CD4-positive, alpha-beta T cell treated with Interleukin-6 for 4 hours (primary cell): ENCODE measurements at regions not wholly inside any gene's neighbourhood (a gene's known extent, or its start where the extent isn't known, plus 50 kb on each side); places are given as distances from the start of the nearest gene placed in this dataset.

Source experiments
- DNase-seq: peaks from one replicate; pipeline ENCODE4 v3.0.0-alpha.2; 2020; ENCODE audit warnings: mixed read lengths

DNA sequence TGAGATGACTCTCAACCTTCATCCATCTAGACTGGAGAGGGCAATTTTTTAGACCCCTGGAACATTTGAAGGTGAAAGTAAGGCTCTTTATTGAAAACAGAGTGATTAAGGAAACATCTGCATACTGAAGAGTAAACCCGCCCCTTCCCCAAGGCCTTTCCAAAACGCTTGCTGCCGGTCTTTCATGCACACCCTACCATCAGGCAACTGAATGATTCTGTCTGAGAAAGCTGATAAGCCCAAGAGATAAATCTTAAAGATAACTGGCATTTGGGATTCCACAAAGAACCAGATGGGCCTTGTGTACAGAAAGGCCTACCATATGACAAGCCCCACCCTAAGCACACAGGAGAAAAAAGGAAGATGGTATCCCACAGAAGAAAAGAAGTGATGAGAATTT, 54.4 kb upstream of the PIK3R1 start:
- no peak for DNase-seq

DNA sequence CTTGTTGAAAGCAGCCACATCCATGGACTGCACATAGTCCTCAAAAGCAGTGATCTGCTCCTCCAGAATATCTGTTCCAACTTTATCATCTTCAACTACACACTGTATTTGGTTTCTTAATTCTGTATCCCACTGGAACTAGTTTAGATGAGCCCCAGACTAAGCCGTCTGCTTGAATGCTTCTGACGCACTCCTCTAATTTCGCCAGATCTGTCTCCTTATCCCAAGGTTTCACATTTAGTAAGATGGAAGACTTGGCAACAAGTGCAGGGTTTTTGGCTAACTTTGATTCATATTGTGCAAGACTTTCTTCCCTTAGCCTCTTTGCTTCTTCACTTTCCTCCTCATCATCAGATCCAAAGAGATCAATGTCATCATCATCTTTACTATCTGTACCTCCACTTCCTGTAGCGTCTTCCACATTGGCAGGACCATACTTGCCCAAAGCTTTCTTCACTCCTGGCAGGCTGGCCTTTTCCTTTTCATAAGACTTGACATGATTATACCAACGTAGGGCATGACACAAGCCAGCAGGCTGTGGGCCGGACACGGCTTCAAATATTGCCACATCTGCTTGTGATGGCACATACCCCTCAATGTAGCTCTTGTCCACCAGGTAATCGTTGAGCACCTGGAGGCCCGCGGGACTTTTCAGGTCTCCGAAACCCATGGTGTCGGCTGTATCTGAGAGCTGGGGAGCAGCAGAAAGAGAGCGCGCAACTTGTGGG, 56.2 kb upstream of the PIK3R1 start:
- DNase-seq, result no peak

DNA sequence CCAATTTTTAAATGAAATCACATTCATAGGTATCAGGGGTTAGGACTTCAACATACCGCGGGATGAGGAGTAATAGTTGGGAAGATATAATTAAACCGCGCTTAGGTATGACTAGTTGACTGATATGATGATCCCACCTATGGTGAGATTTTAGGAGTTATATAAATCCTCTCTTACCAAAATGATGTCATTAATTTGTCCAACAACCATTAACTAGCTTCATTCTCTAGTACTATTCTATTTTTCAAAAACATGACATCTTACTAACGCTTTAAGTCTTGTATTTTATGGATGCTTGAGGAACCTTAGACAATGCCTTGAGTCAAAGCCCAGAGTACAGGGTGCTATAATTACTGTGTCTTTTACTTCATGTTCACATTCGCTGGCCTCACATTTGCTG, 59.6 kb upstream of the PIK3R1 start:
- DNase-seq, result no peak

DNA sequence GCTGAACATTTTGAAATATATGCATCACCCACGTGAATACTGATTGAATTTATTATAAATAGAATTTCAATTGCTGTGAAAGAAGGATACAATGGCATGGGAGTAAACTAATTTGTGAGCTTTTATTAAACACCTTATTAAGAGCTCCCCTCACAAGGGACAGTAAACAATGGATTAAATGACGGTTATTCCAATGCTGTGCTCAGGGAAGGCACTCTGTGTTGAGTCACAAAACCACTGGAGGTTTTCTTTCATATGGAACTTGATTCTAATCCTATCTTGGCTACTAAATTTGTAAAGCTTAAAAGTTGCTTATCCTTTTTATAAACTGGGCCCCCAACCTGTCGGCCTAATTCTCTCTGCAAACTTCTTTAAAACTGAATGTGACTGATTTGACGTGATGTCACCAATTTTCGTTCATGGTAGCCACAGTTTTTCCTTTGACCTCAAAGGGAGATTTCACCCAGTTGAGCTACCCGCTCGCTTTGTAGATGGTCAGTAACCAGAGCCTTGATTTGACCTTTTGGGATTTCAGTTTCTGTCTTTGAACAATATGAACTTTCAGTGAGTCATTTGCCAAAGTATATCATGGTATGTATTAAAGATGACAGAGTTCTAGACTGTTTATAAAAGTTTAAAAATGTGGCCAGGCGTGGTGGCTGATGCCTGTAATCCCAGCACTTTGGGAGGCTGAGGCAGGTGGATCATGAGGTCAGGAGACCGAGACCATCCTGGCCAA, 61.3 kb upstream of the PIK3R1 start:
- no peak for DNase-seq

DNA sequence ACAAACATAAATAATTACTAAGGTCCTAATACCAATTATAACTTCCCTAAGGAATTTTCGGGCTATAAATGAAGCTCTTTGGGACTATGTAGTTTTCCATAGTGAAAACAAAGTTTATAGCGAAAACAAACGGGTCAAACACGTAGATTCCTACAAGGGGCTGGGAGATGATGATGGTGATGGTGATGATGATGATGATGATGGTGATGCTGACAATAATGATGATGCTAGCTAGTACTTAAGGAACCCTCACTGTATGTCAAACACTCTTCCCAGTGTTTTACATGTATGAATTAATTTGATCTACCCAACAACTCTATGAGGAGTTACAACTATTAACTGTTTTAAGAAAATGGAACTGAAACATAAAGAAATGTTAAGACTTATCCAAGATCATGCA, 63.7 kb upstream of the PIK3R1 start:
- no peak for DNase-seq

DNA sequence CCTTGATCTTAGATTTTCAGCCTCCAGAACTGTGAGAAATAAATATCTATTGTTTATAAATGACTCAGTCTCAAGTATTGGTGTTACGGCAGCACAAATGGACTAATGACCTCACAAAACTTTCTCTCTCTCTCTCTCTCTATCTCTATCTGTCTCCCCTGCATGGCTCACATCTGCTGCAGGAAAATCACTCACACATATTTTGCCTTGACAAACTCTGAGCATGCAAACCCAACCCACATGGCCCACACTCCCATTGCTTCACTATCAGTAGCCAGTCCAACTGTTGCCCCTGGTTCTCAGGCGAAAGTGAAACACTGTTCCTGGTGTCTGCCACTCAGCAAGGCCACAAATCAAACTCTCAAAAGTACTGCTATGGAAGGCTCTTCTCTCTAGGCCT, 66.4 kb upstream of the PIK3R1 start:
- DNase-seq, result no peak

DNA sequence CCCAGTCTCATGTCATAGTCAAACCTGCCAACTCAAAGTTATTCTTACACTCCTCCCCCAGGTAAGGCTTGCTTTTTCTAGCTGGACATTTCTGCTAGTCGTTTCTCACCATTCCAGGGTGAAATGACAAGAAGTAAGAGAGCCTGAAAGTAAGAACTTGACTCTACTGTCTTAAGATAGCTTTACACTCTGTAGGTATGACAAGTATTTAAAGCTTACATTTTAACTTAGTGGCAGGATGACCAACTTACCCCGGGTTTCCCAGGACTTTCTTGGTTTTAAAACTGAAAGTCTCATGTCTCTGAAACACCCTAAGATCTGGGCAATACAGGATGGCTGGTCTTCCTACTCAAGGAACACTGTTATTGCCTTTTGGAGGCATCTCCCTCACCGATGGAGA, 67.5 kb upstream of the PIK3R1 start:
- DNase-seq, result no peak

DNA sequence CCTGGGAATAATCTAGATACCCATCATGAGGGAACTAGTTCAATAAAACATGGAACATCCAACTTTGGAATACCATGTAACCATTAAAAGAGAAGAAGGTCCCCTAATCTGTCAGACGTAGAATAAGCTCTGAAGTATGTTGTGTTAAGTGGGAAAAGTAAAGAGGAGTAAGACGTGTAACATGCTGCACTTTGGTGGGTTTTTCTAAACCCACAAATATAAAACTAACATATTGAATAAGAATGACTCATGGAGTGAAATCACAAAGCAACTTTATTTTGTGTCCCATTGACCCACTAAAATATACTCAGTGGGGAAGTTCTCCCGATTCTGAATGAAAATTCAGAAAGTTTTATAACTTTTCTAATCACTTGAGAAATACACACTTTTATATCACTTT, 67.9 kb upstream of the PIK3R1 start:
- DNase-seq, result no peak

DNA sequence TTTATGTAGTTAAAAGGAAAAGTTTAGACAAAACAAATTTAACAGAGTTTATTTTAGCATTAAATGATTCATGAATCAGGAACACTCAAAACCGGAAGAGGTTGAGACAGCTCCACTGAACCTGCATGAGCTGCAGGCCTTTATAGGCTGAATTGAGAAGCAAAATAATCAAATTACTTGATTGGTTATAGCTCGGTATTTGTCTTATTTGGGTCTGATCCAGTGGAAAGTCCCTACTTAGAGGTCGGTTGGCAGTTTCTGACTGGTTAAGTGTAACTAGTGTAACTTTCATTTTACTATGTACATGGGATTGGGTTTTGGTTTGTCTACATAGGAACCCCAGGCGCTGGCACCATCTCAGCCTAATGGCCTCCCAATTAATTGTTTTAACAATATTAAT, 74.1 kb upstream of the PIK3R1 start:
- peak; percentile 4 for DNase-seq

DNA sequence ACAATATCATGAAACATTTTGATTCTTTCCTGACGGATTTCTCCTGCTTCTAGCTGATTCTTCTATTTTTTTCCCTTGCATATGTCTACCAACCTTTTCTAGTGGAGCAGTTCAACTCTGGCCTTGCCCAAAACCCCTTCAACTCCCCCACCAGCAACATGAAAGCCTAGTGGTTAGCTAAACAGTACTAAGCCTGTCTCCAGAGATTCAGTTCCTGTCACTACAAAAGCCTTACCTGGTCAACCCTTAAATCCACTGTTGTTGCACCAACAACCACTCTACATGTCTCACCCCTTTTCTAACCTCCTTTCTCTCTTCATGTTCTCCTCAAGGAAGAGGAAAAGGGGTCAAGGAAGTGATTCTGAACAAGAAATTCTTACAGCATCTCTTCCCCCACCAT, 74.8 kb upstream of the PIK3R1 start:
- DNase-seq, result no peak

DNA sequence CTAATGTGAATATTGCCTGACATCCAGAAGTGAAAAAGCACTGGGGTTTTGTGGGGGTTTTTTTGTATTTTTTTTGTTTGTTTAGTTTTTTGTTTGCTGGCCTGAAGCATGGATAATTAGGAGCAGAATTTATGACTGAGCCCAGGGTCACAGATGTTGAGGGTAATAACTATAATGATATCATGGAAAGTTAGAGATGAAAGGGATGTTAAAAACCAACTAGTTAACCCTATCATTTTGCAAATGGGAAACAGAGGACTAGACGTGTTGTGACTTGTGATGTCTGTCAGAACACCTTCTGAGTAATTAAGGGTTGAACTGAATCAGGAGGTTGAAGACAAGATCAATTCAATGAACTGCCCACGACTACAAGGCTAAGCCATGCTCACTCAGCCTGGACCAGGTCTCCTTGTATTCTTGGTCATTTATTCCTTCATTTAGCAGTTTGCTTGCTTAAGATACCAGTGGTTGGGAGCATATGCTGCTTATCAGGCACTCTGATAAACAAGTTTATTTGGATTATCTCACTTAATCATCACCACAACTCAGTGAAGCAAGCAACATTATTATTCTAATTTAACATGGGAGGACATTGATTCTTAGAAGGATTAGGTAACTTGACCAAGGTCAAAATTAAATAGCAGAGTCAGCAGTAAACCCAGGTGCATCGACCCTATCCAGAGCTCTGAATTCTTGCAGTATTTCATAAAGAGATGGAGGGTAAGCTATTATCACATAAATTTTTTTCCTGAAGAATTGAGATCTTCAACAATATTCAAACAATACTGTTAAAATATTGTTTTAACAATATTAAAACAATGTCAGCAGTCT, 75.7 kb upstream of the PIK3R1 start:
- DNase-seq, result no peak

DNA sequence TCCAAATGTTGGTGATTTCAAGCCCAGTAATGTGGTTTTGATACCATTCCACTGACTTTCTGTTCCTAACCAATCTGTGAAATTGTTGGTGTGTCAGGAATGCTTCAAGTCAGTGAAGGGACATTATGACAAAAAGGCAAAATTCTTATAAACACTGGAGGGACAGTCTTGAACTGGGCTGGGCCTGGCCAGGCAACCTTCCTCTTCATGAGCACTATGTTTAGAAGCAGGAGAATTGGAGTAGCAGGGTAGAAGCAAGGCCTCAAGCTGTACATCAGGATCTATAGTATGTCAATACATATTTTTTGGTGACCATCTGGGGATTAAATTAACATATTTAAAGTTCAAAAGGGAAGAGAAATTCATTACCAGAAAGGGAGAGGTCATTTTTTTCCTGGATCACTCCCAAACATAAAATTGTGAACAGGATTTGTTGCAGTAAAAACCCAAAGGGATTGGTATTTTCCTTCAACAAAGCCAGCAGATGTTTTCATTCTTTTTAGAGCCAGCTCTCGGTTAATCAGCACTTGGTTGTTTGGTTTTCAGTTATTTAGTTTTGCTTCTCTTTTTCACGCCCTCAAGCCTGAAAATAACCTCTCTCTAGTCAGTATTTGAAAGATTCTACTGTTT, 77.9 kb upstream of the PIK3R1 start:
- no peak for DNase-seq

DNA sequence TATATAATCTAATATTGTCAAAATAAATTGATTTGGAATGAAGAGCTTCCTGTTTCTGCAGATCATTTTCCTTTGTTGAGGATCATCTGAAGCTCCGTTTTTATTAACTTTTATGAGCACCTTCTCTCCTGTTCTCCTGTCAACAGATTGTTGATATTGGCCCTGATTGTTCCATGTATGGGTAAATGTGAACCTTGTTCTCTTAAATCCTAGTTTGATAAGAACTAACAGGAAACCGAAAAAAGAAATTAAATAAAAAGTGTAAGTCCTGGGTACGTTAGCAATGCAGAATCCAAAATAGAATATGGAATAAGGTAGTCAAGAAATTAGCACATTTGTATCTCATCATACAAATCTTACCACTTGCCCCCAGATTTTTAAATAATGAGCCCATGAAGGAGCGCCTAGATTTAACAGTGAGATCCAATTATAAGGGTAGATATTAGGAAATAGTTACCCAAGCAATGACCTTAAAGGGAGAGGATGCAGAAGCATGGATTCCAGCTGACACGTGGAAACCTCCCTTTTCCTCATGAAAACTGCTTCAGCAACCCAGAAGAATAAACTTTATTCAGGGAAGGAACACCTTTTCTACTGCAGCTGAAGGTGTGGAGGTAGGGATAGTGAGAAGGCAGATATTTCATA, 80.8 kb upstream of the PIK3R1 start:
- no peak for DNase-seq

DNA sequence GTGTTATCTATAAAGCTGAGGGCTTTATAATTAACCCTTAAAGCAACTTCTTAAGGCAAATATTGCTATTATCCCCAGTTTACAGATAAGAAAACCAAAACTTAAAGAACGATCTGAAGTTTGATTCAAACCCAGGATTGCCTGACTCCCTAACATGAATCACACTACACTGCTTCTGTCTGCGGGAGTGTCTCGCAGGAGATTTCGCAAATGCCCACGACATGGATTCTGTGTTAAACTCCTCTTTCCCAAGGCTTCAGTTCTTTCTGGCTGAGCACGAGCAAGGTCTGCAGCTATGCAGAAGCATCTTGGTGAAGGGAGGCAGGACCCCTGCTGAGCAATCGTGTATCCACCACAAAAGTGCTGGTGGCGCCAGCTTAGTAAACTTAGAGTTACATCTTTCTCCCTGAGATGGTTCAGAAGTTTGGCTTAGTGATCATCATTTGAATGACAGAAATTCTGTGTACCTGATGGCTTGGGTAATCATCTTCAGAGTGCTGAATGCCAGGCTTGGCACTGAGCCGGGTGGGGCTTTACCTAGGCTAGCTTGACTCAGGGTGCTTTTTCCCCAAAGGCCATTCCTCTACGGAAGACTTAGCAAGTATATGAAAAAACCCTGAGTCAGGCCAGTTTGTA, 81.4 kb upstream of the PIK3R1 start:
- DNase-seq, result no peak

DNA sequence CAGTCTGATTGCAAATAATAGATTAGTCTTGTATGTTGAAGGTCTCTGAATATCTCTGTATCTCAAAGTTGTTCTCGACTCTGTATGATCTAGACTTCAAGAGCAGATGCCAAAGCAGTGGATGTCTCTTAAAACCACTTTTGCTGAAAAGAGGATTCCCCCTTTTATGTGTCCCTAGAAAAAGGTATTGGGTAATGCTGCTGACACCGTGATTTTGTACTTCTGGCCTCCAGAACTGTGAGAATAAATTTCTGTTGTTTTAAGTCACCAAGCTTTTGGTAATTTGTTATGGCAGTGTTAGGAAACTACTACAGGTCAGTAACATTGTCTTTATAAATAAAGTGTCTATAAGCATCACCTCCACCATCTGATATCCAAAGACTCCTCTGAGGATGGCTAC, 85.3 kb upstream of the PIK3R1 start:
- DNase-seq, result no peak

DNA sequence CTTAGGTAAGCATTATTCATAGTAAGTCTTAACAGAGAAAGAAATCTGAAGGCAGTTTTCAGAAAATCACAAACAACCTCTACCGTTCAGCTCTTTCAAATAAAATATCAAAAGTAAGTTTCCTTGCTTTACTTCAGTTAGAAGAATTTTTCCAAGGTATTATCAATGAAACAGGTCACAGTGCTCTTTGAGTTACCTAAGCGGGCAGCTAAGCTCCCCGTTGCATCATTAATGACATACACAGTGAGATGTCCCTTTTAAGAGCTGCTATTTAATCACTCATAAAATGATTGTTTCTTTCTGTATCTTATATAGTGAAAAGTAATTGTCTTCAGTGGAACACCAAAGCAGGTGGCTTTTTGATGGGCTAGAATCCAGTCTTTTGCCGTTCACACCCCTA, 86.2 kb upstream of the PIK3R1 start:
- DNase-seq, result no peak

DNA sequence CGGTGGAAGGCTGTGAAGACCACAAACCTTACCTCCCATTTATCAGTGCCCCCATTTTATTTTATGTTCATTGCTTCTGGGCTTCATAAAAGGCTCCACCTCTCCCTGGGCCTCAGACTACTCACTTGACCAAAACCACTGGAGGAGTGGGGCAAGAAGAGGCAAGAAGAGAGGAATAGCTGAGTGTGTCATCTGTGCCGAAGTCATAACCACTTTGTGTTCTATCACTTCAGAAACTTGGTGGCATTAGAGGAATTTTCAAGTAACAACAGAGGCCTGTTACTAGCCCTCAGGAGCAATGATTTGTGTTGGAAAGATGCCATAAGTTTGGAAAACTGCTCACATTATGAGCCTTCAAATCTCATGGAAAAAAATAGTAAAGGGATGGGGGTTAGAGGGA, 88.7 kb upstream of the PIK3R1 start:
- no peak for DNase-seq

DNA sequence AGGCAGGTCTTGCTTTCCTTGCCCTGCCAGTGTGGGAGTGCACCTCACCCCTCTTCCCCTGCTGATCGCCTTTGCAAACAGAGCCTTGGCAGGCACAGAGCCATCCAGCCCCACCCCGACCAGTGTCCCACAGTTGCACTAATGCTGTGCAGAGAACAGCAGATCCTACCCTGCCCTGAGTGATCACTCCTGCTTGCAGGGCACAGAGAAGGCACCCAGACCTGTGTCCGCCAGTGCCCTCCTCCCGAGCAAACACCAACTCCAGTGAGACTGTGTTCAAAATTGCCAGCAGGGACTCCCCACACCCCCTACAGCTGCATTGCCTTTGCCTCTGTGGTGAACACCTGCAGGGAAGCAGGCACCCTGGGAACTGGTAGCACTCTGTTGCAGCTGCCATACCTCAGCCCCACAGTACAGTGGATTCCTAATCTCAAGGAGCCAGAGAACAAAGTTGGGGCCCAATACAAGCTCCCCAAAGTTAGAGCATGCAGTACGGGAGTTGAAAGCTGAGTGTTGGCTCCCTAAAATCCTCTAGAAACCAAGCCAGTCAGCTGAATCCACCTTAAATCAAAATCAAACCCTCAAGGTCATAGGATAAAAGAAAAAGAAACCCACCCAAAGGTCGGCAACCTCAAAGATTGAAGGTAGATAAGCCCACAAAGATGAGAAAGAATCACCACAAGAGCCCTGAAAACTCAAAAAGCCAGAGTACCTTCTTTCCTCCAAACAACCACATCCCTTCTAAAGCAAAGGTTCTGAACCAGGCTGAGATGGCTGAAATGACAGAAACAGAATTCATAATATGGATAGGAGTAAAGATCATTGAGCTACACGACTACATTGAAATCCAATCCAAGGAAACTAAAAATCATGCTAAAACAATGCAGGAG, 92.9 kb upstream of the PIK3R1 start:
- DNase-seq, result no peak

DNA sequence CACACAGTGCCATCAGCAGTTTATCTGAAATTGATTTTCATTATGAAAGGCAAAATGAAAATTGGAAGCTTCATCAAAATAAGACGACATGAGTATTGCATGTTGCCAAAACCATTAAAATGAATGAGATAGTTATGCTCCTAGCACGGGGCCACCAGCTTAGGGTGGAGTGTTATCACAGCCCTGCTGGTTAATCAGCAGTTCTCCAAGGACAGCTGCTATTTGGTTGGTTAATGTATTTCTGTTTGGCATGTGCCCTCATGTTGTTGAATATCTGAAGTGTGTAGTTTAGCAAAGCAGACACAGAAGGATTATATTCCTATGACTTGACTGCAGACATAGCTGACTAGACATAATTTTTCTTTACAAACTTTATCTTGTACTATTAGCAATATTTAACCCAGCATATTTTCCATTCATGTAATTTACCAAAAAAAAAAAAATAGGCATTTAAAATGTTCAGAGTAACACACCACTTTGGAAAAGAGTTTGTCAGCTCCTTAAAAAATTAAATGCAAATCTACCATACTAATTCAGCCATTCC, 98.6 kb upstream of the PIK3R1 start:
- no peak for DNase-seq

DNA sequence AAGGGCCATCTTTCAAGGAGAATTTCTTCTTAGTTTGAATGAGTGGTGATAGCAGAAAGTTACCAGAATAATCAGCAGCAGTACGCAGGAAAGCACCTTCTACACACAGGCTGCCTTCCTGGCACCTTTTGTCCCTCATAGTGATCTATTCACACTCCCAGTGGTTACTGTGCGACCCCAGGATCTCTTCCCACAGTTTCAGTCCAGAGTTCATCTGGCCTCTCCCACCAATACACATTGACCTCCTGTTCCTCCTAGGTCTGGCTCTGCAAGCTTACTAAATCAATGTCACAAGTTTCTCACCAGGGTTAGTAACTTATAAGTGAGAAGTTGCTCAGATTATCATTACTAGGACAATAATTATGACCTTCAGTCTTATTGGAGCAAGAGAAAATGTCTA, 99.1 kb upstream of the PIK3R1 start:
- DNase-seq, result no peak

DNA sequence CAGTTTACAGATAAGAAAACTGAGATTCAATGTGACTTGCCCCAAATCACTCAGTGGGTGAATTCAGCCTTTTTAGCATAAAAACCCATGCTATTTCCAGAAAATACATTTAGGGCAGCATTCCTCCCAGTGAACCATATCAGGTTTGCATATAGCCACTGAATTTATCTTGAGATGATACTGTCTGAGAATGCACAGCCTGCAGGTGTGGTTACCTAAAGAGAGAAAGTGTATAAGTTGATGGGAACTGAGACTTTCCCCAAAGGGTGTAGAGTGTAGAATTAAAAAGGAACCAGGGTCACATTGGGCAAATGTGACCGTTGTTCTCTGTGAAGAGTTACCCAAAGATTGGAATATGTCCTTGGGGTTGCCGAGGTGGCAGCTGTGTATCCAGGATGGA, 100.0 kb upstream of the PIK3R1 start:
- no peak for DNase-seq
